Large intestine (tissue), 3 donors: ENCODE measurements at regions not wholly inside any gene's neighbourhood (a gene's known extent, or its start where the extent isn't known, plus 50 kb on each side); places are given as distances from the start of the nearest gene placed in this dataset.
"Not testable (repeated sequence)": the region's sequence is repeated elsewhere in the genome, so short reads cannot be mapped to it uniquely, and the experiment has no call there.

Experiments
- DNase-seq, 2 donors: peaks; one replicate each; pipeline versions ENCODE4 v3.0.0 to v3.0.0-alpha.2; 2013
- H3K27ac ChIP-seq: one replicate; pipeline ENCODE4 v1.5.1; 2013; ENCODE audit warnings: low read length
- H3K27me3 ChIP-seq: 2 replicates; pipeline ENCODE4 v1.6.1; 2013; ENCODE audit warnings: low read length; ENCODE audit not compliant: control insufficient read depth, insufficient read depth
- H3K36me3 ChIP-seq: 2 replicates; pipeline ENCODE4 v1.6.1; 2013; ENCODE audit warnings: low read length; ENCODE audit not compliant: control insufficient read depth, insufficient read depth
- H3K4me1 ChIP-seq: one replicate; pipeline ENCODE4 v1.6.1; 2013; ENCODE audit warnings: low read length; ENCODE audit not compliant: control insufficient read depth, insufficient read depth
- H3K4me3 ChIP-seq: one replicate; pipeline ENCODE4 v1.5.1; 2013; ENCODE audit warnings: low read length
- H3K9me3 ChIP-seq: one replicate; pipeline ENCODE4 v1.6.1; 2013; ENCODE audit warnings: mild to moderate bottlenecking, low read depth, low read length, moderate library complexity; ENCODE audit not compliant: control insufficient read depth
- WGBS: methylation state at CpG from one replicate; pipeline ENCODE4 v1.1.5; 2013; ENCODE audit warnings: low lambda C conversion rate; ENCODE audit not compliant: insufficient coverage; 5-methylcytosine and 5-hydroxymethylcytosine counted together

- H3K36me3 ChIP-seq = no peaks in the 10 kb centered on the region
- no peaks in the 10 kb centered on the region for H3K4me1 ChIP-seq
- DNase-seq = no peak
- no peaks in the 10 kb centered on the region for H3K27me3 ChIP-seq
- H3K9me3 ChIP-seq = no peaks in the 10 kb centered on the region
- H3K27ac ChIP-seq = no peak overlapping the region
- H3K4me3 ChIP-seq = no peak overlapping the region
- WGBS = no CpG with 5 or more reads among the region's 2 CpGs
Observed at GRCh38 chr11:42890773-42891172, 421.0 kb upstream of the API5 start.

DNA sequence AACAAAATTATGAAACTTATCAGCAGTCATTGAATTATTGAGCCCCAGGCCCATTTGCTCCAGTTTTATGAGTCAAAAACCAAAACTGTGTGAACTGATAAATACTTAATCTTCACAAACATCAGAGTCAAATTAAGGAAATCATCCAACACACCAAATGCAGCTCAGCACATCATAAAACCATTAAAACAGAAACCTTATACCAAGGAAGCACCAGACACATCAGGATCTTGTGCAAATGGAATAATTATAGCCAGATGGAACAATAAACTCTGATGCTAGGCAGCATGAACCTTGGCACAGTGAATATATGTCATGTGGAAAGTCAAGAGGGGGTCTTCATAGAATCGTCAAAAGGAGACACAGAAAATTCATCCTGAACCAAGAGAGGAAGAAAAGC is 410.7 kb upstream of the API5 start:
- no peak for DNase-seq
- no peaks in the 10 kb centered on the region for H3K27me3 ChIP-seq
- no CpG with 5 or more reads among the region's 1 CpG for WGBS
- H3K9me3 ChIP-seq = no peaks in the 10 kb centered on the region
- H3K27ac ChIP-seq = no peak overlapping the region
- no peak overlapping the region for H3K4me3 ChIP-seq
- no peaks in the 10 kb centered on the region for H3K36me3 ChIP-seq
- H3K4me1 ChIP-seq = no peaks in the 10 kb centered on the region

DNA sequence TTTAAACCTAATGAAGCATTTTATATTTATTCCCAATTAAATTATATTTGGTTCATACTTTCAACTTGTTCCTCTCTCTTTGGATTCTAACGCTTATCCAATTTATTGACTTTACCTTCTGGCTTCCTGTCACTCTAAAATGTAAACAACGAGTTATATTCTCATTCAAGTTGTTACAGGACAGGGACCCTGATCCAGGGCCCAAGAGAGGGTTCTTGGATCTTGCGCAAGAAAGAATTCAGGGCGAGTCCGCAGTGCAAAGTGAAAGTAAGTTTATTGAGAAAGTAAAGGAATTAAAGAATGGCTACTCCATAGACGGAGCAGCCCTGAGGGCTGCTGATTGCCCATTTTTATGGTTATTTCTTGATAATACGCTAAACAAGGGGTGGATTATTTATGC is 405.6 kb upstream of the API5 start:
- H3K27me3 ChIP-seq = no peaks in the 10 kb centered on the region
- no peaks in the 10 kb centered on the region for H3K36me3 ChIP-seq
- H3K4me3 ChIP-seq = no peak overlapping the region
- no peak overlapping the region for H3K27ac ChIP-seq
- H3K4me1 ChIP-seq = no peaks in the 10 kb centered on the region
- no peaks in the 10 kb centered on the region for H3K9me3 ChIP-seq
- 90% methylated on average over 2 of the region's 7 CpGs for WGBS
- no peak for DNase-seq

GRCh38 chr11:42913731-42914130 is 398.1 kb upstream of the API5 start:
- H3K4me3 ChIP-seq = no peak overlapping the region
- H3K9me3 ChIP-seq = no peaks in the 10 kb centered on the region
- H3K4me1 ChIP-seq = no peaks in the 10 kb centered on the region
- H3K27ac ChIP-seq = no peak overlapping the region
- no peak for DNase-seq
- no peaks in the 10 kb centered on the region for H3K36me3 ChIP-seq
- 80% methylated on average over 1 of the region's 2 CpGs for WGBS
- H3K27me3 ChIP-seq = no peaks in the 10 kb centered on the region

DNA sequence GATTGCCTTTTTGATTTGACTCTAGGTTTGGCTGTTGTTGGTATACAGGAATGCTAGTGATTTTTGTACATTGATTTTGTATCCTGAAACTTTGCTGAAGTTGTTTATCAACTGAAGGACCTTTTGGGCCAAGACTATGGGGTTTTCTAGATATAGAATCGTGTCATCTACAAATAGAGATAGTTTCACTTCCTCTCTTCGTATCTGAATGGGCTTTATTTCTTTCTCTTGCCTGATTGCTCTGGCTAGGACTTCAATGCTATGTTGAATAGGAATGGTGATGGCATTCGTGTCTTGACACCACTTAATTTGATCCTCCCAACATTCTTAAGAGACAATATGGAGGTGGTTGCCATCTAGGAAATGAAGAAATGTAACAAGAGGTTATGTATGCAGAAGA is 388.1 kb upstream of the API5 start:
- Histone ChIP-seq H3K4me1 (no peaks in the 10 kb centered on the region), H3K27ac (no peak overlapping the region), H3K9me3 (no peaks in the 10 kb centered on the region), H3K36me3 (no peaks in the 10 kb centered on the region), H3K4me3 (no peak overlapping the region), H3K27me3 (no peaks in the 10 kb centered on the region)
- DNase-seq = no peak
- no CpG with 5 or more reads among the region's 3 CpGs for WGBS

DNA sequence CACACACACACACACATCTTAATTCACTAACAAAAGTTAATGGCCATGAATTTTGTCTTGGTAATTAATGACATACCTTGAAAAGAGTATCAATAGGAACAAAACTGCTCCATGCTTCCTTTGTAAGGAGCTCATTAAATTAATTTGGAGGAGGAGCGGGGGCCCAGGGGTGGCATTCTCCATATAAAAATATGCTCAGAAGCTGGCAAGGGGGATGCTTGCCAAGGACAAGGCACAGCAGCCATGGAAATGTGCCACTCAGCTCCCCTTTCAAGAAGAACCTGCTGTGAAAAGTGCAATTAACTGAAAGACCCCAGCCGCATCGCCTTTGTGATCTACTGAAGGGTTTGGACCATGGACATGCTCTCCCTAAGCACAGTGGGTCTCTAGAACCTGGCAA is 385.9 kb upstream of the API5 start:
- Histone ChIP-seq H3K27ac (no peak overlapping the region), H3K4me3 (no peak overlapping the region), H3K4me1 (no peaks in the 10 kb centered on the region), H3K27me3 (no peaks in the 10 kb centered on the region), H3K9me3 (no peaks in the 10 kb centered on the region), H3K36me3 (no peaks in the 10 kb centered on the region)
- DNase-seq = no peak
- no CpG with 5 or more reads among the region's 3 CpGs for WGBS

- WGBS = 84% methylated on average over 3 of the region's 3 CpGs
- Histone ChIP-seq H3K9me3 (peaks cover 2% of the 10 kb centered on the region), H3K4me3 (no peak overlapping the region), H3K4me1 (no peaks in the 10 kb centered on the region), H3K36me3 (no peaks in the 10 kb centered on the region), H3K27me3 (no peaks in the 10 kb centered on the region), H3K27ac (no peak overlapping the region)
- no peak for DNase-seq
Observed at GRCh38 chr11:42947405-42947804, 364.4 kb upstream of the API5 start.

DNA sequence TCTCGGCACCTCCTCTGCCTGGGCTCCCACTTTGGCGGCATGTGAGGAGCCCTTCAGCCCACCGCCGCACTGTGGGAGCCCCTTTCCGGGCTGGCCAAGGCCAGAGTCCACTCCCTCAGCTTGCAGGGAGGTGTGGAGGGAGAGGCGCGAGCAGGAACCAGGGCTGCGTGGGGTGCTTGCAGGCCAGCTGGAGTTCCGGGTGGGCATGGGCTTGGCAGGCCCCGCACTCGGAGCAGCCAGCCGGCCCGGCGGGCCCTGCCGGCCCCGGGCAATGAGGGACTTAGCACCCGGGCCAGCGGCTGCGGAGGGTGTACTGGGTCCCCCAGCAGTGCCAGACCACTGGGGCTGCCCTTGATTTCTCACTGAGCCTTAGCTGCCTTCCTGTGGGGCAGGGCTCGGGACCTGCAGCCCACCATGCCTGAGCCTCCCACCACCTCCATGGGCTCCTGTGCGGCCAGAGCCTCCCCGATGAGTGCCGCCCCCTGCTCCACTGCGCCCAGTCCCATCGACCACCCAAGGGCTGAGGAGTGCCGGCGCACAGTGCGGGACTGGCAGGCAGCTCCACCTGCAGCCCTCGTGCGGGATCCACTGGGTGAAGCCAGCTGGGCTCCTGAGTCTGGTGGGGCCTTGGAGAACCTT is 361.9 kb upstream of the API5 start:
- H3K9me3 ChIP-seq, H3K36me3 ChIP-seq, DNase-seq, H3K4me3 ChIP-seq, H3K27me3 ChIP-seq, H3K4me1 ChIP-seq, H3K27ac ChIP-seq: not testable (repeated sequence)
- WGBS = no CpG with 5 or more reads among the region's 30 CpGs

- WGBS = no CpG with 5 or more reads among the region's 1 CpG
- Histone ChIP-seq H3K9me3 (peaks cover 2% of the 10 kb centered on the region), H3K27me3 (no peaks in the 10 kb centered on the region), H3K27ac (no peak overlapping the region), H3K4me3 (no peak overlapping the region), H3K36me3 (no peaks in the 10 kb centered on the region), H3K4me1 (no peaks in the 10 kb centered on the region)
- no peak for DNase-seq
Observed at GRCh38 chr11:42951266-42951665, 360.5 kb upstream of the API5 start.

DNA sequence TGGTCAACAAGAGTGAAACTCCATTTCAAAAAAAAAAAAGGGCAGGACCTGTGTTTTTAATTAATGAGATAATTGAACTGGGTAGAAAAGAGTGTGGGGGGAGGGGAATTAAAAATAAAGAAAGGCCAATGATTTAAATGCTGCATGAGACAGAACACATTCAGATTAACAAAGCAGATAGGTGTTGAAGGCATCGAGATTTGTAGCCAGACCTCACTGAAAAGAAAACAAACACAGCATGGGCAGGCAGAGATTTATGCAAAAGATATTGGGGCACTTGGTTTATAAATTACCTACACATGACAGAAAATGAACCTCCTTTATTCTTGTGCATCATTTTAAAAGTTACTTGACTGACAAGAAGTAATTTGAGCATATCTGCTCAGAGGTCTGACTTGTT is 354.0 kb upstream of the API5 start:
- H3K36me3 ChIP-seq = no peaks in the 10 kb centered on the region
- H3K9me3 ChIP-seq = no peaks in the 10 kb centered on the region
- H3K27me3 ChIP-seq = no peaks in the 10 kb centered on the region
- H3K4me1 ChIP-seq = no peaks in the 10 kb centered on the region
- no peak overlapping the region for H3K27ac ChIP-seq
- DNase-seq = no peak
- WGBS = 100% methylated on average over 1 of the region's 1 CpG
- H3K4me3 ChIP-seq = no peak overlapping the region

DNA sequence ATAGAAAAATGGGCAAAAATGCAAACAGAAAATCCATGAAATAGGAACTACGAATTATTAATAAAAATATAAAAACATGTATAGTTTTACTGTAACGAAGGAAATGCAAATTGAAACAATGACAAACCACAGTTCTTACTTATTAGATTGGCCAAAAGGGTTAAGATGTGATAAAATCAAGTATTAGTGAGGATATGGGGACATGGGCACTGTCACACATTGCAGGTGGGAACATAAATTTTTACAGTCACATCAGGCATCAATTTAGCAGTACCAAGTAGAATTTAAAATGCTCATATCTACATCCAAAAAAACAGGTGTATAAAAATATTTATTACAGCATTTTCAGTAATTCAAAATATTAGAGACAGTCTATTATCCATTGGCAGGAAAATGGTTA is 353.2 kb upstream of the API5 start:
- Histone ChIP-seq H3K9me3 (no peaks in the 10 kb centered on the region), H3K36me3 (no peaks in the 10 kb centered on the region), H3K4me1 (no peaks in the 10 kb centered on the region), H3K27ac (no peak overlapping the region), H3K4me3 (no peak overlapping the region), H3K27me3 (no peaks in the 10 kb centered on the region)
- DNase-seq = no peak
- 77% methylated on average over 2 of the region's 2 CpGs for WGBS
